GM23248 (cell line): ENCODE measurements at regions not wholly inside any gene's neighbourhood (a gene's known extent, or its start where the extent isn't known, plus 50 kb on each side); places are given as distances from the start of the nearest gene placed in this dataset.

Source experiments
- DNase-seq: peaks from one replicate; pipeline ENCODE4 v3.0.0-alpha.2; 2015
- H2AFZ ChIP-seq: fragments of 200-600 bp; sonication (generic); 2 replicates; pipeline ENCODE4 v1.6.1; 2016; ENCODE audit warnings: antibody characterized with exemption
- H3F3A ChIP-seq: fragments of 200-600 bp; sonication (generic); 2 replicates; pipeline ENCODE4 v1.6.1; 2016; ENCODE audit warnings: mild to moderate bottlenecking, antibody characterized with exemption, mixed run types; ENCODE audit not compliant: insufficient read depth
- H3K27ac ChIP-seq: fragments of 200-600 bp; sonication (generic); 2 replicates; pipeline ENCODE4 v1.5.1; 2016; ENCODE audit warnings: mild to moderate bottlenecking
- H3K27me3 ChIP-seq: fragments of 200-600 bp; sonication (generic); replicated peaks from 2 replicates; pipeline ENCODE4 v1.6.1; 2016; ENCODE audit warnings: mild to moderate bottlenecking; ENCODE audit not compliant: insufficient read depth
- H3K36me3 ChIP-seq: fragments of 200-600 bp; sonication (generic); 2 replicates; pipeline ENCODE4 v1.6.1; 2016; ENCODE audit warnings: low read depth, mild to moderate bottlenecking
- H3K4me1 ChIP-seq: fragments of 200-600 bp; sonication (generic); 2 replicates; pipeline ENCODE4 v1.6.1; 2016; ENCODE audit warnings: mild to moderate bottlenecking; ENCODE audit not compliant: insufficient read depth
- H3K4me2 ChIP-seq: fragments of 200-600 bp; sonication (generic); one replicate; pipeline ENCODE4 v1.6.1; 2016; ENCODE audit warnings: mild to moderate bottlenecking; ENCODE audit not compliant: unreplicated experiment
- H3K4me3 ChIP-seq: fragments of 200-600 bp; sonication (generic); 2 replicates; pipeline ENCODE4 v1.5.1; 2016; ENCODE audit warnings: mild to moderate bottlenecking
- H3K79me2 ChIP-seq: fragments of 200-600 bp; sonication (generic); 2 replicates; pipeline ENCODE4 v1.6.1; 2016; ENCODE audit warnings: mild to moderate bottlenecking; ENCODE audit not compliant: insufficient read depth
- H3K9ac ChIP-seq: fragments of 200-600 bp; sonication (generic); 2 replicates; pipeline ENCODE4 v1.6.1; 2016; ENCODE audit warnings: mild to moderate bottlenecking
- H3K9me2 ChIP-seq: fragments of 200-600 bp; sonication (generic); 2 replicates; pipeline ENCODE4 v1.6.1; 2016; ENCODE audit warnings: mixed run types, mild to moderate bottlenecking, moderate library complexity; ENCODE audit not compliant: insufficient read depth
- H3K9me3 ChIP-seq: fragments of 200-600 bp; sonication (generic); one replicate; pipeline ENCODE4 v1.6.1; 2017; ENCODE audit warnings: low read depth
- H4K20me1 ChIP-seq: fragments of 200-600 bp; sonication (generic); 2 replicates; pipeline ENCODE4 v1.6.0; 2016; ENCODE audit not compliant: insufficient read depth
- EZH2 ChIP-seq: fragments of 200-600 bp; sonication (generic); IDR thresholded peaks from 2 replicates; pipeline ENCODE4 v1.6.1; 2018; ENCODE audit warnings: antibody characterized with exemption, mild to moderate bottlenecking; ENCODE audit not compliant: insufficient read depth, poor library complexity, severe bottlenecking
- EZH2phosphoT487 ChIP-seq: fragments of 200-600 bp; sonication (generic); IDR thresholded peaks from 2 replicates; pipeline ENCODE4 v1.6.1; 2018; ENCODE audit warnings: antibody characterized with exemption, moderate library complexity, mild to moderate bottlenecking, low read depth; ENCODE audit not compliant: insufficient read depth
- WGBS, 2 experiments: methylation state at CpG; one replicate each; pipeline ENCODE4 v1.1.6; 2015 to 2017; ENCODE audit warnings: low lambda C conversion rate in 2 of 2, low coverage in 1 of 2; ENCODE audit errors: missing lambda C conversion rate in 2 of 2; 5-methylcytosine and 5-hydroxymethylcytosine counted together
- in situ Hi-C: fragments of 300-500 bp; cut with MboI; formaldehyde crosslinking; loops from 2 replicates; pipeline ENCODE4 v1.15.0; 2020

GRCh38 chr1:243939167-243939848 is 89.3 kb upstream of the AKT3 start:
- Histone ChIP-seq H3K9me3 (no peaks in the 10 kb centered on the region), H3K36me3 (no peaks in the 10 kb centered on the region), H3K9me2 (no peaks in the 10 kb centered on the region), H3K4me3 (no peak overlapping the region), H3K9ac (no peak overlapping the region), H3K4me1 (no peaks in the 10 kb centered on the region), H2AFZ (no peak overlapping the region), H4K20me1 (no peaks in the 10 kb centered on the region), H3K79me2 (no peaks in the 10 kb centered on the region), H3K4me2 (no peak overlapping the region), H3K27me3 (peaks cover 4% of the 10 kb centered on the region; the same call in 1 of the 2 replicates), H3F3A (no peaks in the 10 kb centered on the region), H3K27ac (no peak overlapping the region)
- WGBS, 2 experiments, result 82 to 84% methylated on average over 3 of the region's 3 CpGs
- no peak for TF ChIP-seq EZH2phosphoT487
- no peak for TF ChIP-seq EZH2
- in situ Hi-C loops, result no loop called here
- DNase-seq, result peak; percentile 63

GRCh38 chr1:243938208-243938607 is 88.2 kb upstream of the AKT3 start:
- no peaks in the 10 kb centered on the region for H3K4me1 ChIP-seq
- no peaks in the 10 kb centered on the region for H3F3A ChIP-seq
- H3K9me3 ChIP-seq, result no peaks in the 10 kb centered on the region
- H3K9ac ChIP-seq, result no peak overlapping the region
- peaks cover 6% of the 10 kb centered on the region for H3K27me3 ChIP-seq
- TF ChIP-seq EZH2 (no peak), EZH2phosphoT487 (no peak)
- no peaks in the 10 kb centered on the region for H3K36me3 ChIP-seq
- WGBS, 2 experiments, result 66 to 68% methylated on average over 3 of the region's 3 CpGs
- no peak overlapping the region for H3K27ac ChIP-seq
- H3K9me2 ChIP-seq, result no peaks in the 10 kb centered on the region
- DNase-seq, result no peak
- H3K4me3 ChIP-seq, result no peak overlapping the region
- no peaks in the 10 kb centered on the region for H3K79me2 ChIP-seq
- H4K20me1 ChIP-seq, result no peaks in the 10 kb centered on the region
- no peak overlapping the region for H3K4me2 ChIP-seq
- H2AFZ ChIP-seq, result no peak overlapping the region
- in situ Hi-C loops, result no loop called here

- peaks cover 32% of the 10 kb centered on the region for H3K27me3 ChIP-seq
- DNase-seq, result no peak
- H3K4me3 ChIP-seq, result no peak overlapping the region
- no peaks in the 10 kb centered on the region for H3K4me1 ChIP-seq
- in situ Hi-C loops, result no loop called here
- no peaks in the 10 kb centered on the region for H3K9me3 ChIP-seq
- no peak overlapping the region for H2AFZ ChIP-seq
- no peaks in the 10 kb centered on the region for H3K79me2 ChIP-seq
- H3F3A ChIP-seq, result no peaks in the 10 kb centered on the region
- no peak overlapping the region for H3K27ac ChIP-seq
- no peak overlapping the region for H3K9ac ChIP-seq
- no peak for TF ChIP-seq EZH2
- TF ChIP-seq EZH2phosphoT487, result no peak
- no peaks in the 10 kb centered on the region for H3K9me2 ChIP-seq
- H3K4me2 ChIP-seq, result no peak overlapping the region
- H3K36me3 ChIP-seq, result no peaks in the 10 kb centered on the region
- H4K20me1 ChIP-seq, result no peaks in the 10 kb centered on the region
- 93 to 97% methylated on average over 4 of the region's 4 CpGs for WGBS, 2 experiments
Measured at GRCh38 chr1:243933495-243933894, 83.5 kb upstream of the AKT3 start.

- H3K27me3 ChIP-seq, result peaks cover 32% of the 10 kb centered on the region
- H2AFZ ChIP-seq, result no peak overlapping the region
- no peaks in the 10 kb centered on the region for H3K36me3 ChIP-seq
- WGBS, 2 experiments, result 89 to 93% methylated on average over 4 of the region's 4 CpGs
- no peaks in the 10 kb centered on the region for H3K9me2 ChIP-seq
- DNase-seq, result no peak
- no peaks in the 10 kb centered on the region for H4K20me1 ChIP-seq
- peaks cover 7% of the 10 kb centered on the region; the same call in 1 of the 2 replicates for H3F3A ChIP-seq
- H3K9ac ChIP-seq, result no peak overlapping the region
- H3K79me2 ChIP-seq, result no peaks in the 10 kb centered on the region
- H3K4me2 ChIP-seq, result no peak overlapping the region
- H3K4me1 ChIP-seq, result peaks cover 8% of the 10 kb centered on the region
- H3K9me3 ChIP-seq, result no peaks in the 10 kb centered on the region
- H3K27ac ChIP-seq, result no peak overlapping the region
- in situ Hi-C loops, result no loop called here
- no peak overlapping the region for H3K4me3 ChIP-seq
- TF ChIP-seq EZH2phosphoT487, result no peak
- no peak for TF ChIP-seq EZH2
Measured at GRCh38 chr1:243931957-243932356, 81.9 kb upstream of the AKT3 start.
